NCI-H345 (cell line): ENCODE measurements at regions not wholly inside any gene's neighbourhood (a gene's known extent, or its start where the extent isn't known, plus 50 kb on each side); places are given as distances from the start of the nearest gene placed in this dataset.

Experiments
- DNase-seq: peaks from one replicate; lab custom pipeline; 2025; lab: John Stamatoyannopoulos, UW

DNA sequence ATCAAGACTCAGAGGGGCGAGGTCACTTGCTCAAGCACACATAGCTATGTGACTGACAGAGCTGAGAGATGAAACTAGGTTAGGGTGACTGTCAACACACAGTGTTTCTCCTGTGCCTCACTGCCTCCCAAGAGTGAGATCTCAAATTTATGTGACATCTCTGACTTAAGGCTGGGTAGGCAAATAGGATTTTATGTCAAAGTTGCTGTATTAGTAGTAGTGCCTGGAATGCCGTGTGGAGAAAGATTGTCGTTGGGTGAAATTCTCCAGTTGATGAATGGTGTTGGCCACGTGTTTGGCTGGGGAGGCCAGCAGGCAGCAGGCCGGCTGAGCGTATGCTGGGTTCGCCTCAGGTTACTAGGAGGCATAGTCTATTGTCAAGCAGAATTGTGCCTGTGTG lies 148.3 kb upstream of the BMPER start:
- DNase-seq = no peak

DNA sequence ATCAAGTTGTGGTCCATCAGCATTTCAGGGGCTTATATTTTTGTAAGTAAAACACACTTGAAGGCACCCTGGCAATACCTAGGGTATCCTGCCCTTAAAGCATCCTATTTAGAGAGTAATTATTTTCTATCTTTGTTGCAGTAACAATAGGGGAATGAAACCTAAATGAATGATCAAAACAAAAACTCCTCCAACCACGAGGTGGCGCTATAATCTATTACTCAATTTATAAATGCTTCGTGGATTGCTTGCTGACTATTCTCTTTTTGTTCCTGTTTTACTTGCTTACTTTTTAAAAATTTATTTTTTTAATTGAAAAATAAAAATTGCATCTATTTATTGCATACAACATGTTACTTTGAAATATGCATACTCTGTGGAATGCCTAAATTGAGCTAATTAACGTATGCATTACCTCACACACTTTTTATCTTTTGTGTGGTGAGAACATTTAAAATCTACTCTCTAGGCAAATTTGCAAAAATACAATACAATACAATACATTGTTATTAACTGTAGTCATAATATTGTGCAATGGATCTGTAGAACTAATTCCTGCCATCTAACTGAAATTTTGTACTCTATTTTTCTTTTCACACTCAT lies 147.7 kb upstream of the BMPER start:
- peak; percentile 54 for DNase-seq

DNA sequence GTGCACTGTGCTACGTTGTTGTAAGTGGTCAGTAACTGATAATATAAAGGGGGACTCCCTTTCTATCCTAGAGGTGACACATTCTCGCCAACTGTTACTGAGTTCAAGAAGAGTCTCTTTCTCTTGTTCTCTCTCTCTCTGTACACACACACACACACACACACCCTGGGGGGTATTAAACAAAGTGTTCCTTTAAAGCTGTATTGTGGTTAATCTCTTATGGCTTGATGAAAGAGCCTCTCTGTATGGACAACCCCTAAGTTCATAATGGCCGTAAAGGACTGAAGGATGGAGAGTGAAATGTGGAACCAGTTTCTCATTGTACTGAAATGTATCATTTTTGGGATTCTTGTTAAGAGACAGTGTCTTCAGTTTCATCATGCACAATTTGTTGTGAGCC lies 145.2 kb upstream of the BMPER start:
- DNase-seq = no peak

DNA sequence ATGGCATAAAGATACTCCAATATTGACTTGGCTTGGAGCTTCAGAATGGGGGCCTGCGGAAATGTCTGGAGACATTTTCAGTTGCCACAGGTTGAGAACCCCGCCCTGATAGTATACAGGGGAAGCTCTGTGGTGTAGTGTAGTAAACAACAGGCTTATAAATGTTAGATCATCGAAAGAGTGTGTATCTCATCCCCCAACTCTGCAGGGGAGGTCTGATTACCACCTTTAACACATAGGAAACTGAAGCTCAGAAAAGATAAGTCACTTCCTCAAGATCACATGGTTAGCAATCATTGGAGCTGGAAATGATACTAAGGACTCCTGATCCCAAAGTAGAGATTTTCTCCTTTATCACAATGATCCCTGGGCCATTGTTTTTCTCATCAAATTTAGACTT lies 144.5 kb upstream of the BMPER start:
- no peak for DNase-seq

DNA sequence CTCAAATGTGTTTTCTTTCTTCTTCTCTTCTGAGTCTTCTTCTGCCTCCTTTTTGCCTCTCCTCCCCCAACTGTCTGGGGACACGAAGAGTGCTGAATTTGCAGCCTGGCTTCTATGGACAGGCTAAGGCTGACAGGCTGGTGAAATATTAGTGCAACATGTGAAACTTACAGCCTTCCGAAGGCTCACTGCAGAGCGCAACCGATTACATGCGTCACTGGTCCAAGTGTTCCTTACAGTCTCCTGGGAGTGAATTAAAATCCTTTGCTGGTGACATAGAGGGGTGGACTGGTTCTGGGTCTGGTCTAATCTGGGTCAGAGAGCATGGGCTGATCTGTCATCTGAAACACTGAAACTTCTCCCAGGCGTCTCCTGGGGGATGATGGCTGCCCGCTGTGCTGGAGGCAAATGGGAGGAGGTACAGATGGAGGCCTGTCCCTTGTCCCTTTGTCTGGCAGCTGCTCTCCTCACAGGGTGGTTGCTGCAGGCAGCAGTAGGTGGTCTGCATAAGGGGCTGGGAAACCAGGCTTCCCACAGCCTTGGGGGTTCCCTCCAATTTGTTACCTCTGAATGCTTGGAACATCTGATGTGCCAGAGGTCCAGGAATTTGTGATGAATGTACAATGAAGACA lies 143.8 kb upstream of the BMPER start:
- no peak for DNase-seq

DNA sequence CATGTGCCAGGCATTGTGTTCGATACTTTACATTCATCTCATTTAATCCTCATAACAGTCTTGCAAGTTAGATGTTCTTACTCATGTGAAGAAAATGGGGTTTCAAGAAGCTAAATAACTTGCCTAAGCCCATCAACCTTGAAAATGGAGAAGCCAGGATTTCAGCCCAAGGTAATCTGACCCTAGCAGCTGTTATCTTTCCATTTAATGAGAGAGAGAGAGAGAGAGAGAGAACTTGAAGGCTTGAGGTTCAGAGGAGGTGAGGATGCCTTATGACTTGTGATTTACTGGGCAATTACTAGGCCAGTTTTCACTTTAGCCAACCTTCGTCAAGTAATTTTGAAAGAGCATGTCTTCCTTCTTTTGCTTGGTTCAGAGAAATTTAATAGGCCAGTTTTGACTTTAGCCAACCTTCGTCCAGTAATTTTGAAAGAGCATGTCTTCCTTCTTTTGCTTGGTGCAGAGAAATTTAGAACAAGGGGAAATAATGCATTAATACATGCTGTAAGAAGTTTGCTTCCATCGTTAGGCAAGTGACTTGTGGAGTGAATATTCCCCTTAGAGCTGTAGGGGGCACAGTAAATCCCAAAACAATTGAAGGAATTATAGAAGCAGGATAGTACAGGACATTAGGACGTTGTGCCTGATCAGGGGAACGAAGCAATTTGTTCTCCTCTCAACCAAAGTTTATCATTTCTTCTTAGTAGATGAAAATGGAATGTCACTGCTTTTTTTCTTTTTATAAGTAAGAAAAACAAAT lies 143.0 kb upstream of the BMPER start:
- DNase-seq = no peak

DNA sequence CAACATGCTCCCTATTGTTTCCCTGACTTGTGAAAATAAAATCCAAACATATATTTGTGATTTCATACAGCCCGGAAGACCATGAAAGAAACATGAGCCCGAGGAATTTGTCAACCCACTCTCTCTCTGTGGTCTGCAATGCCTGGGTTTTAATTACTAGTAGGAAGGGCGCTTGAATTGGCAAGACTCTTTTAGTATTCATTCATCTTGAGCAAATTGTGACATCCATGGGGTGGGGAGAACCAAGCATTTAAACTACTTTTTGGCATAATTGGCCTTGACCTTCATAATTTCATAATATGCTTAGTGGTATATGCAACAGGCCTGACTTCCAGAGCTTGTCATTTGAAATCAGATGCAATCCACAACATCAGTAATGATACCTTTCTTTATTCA lies 142.4 kb upstream of the BMPER start:
- DNase-seq = no peak

DNA sequence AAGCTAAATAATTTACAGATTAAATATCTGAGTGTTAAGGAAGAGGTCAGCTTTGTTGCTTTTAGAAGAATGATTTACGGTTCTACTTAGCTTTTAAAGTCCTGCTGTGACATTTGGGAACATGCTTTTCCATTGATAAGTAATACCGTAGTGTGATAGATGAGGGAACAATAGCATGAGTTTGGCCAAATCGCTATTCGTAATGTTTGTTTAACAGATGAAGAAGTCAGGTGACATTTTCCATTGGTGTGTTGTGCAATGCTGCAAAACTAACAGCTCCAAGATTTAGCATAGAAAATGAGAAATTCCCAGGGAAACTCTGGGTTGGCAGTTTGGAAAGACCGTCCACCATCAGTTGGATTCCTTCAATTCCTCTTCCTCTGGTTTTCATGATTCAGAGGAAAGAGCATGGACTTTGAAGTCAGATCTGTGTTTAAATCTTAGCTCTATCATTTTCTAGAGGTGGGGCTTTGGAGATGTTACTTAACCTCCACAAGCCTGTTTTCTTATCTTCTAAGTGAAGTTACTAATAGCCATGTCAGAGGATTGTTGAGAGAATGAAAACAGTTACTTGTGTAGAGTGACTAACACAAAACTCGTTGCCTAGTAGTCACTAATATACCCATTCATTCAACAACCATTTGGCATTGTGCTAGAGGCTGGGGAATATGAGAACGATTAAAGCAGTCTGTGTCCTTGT lies 140.4 kb upstream of the BMPER start:
- no peak for DNase-seq

DNA sequence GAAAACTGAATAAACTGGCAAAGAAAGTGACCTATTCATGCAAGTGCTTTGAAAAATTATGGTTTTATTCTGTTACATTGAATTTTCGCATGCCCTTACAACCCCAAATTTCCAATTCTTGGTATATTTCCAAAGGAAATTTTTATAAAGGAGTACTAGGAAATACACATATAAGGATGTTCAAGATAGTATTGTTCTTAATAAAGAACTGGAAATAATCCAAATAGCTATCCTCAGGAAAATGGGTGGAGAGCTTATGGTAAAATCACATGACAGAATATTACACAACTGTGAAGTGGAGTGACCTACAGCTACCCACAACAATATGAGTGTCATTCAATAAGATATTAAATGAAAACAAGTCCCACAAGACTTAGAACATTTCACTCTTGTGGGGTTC lies 138.9 kb upstream of the BMPER start:
- DNase-seq = no peak

DNA sequence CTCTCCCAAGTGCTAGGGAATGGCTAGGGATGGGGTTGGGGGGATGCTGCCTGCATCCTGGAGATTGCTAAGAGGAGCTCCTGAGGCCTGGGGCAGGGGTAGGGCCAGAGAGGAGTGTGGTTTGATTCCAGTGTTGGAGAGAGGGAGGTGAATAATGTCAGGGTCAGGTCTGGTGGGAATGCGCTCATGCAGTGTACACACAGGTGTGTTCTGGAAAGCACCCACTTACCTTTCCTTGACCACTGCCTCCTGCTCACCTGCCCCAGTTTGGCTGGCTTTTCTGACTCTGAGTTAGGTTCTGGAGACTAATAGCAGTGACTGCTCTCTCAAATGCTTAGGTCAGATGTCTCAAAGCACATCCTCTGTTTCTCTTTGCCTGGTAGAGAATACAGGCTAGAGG lies 135.4 kb upstream of the BMPER start:
- no peak for DNase-seq

DNA sequence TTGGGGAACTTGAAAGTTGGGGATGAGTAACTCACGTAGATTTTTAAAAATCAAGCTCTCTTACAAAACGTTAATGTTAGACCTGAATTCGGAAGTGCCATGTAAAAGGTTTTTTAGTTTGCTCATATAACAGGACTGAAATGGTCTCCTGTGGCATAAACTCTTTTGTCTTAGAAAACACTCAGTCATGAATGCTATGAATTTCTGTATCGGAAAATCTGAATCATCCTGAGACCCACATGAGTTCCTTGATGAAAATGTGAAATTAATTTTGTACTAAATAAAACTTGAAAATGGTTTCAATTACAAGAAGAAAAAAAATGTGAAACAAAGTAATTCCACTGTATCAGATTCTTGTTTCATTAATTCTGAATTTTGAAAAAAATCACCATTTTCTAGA lies 134.8 kb upstream of the BMPER start:
- DNase-seq = no peak

DNA sequence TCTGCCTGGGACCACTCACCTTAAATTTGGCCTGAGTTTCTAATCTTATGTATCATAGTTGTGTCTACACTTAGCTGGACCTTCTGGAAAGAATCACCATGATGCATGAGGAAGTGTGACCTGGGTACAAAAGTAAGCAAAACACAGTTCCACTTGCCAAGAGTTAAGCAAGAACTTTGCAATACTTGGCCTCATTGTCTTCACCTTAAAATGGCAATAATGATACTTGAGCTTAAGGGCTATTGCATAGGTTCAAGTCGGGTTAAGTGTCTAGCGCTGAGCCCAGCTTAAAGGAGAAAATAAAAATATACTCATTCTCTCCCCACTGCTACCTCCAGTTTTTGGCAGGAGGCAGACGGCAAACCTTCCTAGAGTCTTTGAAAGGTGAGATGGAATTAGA lies 133.9 kb upstream of the BMPER start:
- DNase-seq = no peak

DNA sequence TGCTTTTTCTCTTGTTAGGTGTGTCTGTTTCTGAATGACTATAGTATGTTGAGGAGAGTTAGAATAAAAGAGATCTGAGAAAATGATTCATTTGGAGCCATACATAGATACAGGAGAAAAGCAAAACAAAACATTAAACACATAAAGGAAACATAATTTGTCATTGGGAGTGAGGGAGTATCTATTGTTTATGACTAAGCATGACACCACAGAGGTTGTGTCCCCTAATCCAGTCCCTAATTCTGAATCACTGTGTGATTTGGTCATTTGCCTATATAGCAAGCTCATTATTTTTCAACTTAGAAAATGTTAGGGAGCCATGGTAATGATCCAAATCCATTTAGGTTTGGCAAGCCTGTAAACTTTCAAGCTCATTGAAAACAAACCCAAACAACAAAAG lies 132.3 kb upstream of the BMPER start:
- DNase-seq = no peak

DNA sequence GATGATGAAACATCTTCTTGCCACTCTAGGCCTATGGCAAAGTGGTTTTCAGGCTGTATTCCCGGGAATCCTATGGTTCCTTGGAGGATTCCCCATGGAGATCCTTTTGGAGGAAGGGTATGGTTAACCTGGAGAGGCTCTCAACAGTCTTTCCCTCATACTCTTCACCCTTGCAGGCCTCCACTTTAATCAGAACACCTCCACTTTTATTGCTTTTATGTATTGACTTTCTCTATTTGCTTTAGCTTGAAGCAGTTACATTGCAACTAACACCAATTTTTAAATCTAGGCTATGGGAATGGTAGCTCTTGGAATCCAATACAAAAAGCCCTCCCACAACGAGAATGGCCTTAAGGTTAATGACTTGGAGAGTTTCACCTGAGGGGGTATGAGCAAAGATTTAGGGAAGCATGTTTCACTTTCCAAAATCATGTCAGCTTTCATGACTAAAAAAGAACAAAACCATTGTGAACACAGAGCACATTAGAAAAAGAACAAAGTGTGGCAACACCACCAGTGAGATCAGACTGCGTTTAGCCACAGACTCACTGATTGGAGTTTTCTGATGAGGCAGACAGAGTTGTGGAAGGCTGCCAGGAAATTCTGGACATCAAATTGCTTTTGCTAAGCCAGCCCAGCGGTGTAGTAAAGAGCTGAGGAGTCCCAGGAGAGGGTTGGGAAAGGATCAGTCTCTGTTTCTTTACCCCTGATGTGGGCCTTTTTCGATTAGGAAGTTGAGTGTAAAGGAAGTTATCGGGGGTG lies 130.4 kb upstream of the BMPER start:
- peak; percentile 6 for DNase-seq

DNA sequence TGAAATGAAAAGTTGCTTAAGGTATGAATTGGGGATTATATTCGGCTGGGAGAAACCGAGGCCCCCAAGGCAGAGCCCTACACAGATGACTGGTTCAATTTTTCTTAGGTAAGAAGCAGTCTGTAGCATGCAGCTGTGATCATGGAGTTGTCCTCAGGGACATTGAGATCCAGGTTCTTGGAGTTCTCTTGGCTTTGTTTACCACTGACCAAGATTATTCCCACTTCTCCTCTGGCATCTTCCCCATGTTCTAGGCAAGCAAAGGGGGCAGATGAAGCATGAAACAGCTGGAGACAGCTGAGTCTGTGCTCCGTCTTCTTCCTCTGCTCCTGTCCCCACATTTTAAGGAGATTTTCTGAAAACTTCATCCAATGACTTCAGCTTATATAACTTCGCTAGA lies 129.5 kb upstream of the BMPER start:
- DNase-seq = no peak

DNA sequence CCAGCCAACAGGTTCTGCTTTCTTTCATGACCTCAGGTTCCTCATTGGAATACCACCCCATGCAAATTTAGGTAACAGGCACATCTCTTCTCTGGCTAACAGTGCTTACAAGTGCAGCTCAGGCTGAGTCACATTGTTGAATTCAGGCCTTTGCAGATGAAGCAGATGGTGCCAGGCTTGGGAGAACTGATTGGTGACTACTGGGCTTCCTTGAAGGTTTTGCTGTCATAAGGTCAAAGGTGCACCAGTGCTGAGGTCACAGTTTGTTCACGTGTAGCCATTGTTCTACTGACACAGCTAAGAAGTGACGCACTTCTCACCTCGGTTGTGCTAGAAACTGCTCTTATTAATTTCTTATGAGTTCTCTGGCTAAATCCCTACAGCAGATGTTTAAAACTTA lies 128.6 kb upstream of the BMPER start:
- no peak for DNase-seq

DNA sequence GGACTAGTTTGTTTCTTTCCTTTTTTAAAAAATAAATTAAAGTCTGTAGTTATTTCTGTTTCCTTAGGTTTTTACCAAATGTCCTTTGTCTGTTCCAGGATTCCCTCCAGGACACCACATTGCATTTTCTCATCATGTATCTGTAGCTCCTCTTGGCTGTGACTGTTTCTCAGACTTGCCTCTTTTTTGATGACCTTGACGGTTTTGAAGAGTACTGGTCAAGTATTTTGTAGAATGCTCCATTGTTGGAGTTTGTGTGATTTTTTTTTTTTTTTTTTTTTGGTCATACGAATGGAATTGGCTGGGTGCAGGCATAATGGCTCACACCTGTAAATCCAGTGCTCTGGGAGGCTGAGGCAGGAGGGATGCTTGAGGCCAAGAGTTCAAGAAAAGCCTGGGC lies 127.1 kb upstream of the BMPER start:
- DNase-seq = no peak

DNA sequence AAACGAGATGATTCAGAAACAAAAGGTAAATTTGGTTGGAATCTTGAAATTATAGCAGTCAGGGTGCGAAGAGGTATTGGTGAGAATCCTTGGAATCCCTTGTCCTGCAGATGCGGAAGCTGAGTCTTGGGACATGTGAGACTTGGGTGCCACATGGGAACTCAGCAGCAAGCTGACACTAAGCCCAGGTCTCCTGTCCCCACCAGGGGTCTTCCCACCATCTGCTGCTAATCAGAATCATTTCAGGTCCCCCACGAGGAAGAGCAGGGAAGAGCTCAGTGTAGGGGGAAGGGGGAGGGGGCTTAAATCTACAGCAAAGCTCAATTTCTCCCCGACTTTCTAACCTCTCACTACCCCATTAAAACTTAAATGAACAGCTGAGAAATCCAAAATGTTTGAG lies 126.1 kb upstream of the BMPER start:
- no peak for DNase-seq

DNA sequence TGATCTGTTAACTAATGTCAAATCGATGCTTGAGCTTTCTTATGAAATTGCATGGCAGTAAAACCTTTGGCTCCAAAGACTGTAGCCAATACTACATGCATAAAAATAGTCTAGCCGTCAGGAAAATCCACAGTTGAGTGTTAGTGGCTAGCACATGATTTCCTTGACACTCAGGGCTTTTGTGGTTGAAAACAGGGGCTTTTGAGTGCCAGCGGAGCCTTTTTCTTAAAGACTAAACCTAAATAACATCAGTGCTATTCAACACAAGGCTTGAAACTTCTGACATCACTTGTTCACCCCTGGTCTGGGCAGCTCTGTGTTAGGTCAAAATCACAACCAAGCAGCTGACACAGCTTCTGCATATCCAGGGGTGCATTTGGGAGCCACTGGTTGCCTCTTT lies 124.2 kb upstream of the BMPER start:
- no peak for DNase-seq

DNA sequence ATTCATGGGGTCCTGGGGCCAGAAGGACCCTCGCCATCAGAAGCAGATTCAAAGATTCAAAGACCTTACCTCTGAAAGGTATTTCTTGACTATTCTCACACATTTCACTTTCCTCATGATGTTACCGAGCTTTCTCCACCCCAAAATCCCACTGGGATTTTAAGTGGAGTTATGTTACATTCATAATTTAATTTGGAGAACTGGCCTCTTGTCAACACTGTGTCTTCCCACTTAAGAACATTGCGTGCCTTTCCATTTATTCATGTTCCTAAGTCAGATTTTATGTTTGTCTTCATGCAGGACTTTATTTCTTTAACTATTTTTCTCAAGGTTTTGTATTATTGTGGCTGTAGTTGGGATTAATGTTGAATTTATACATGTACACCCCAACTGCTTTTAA lies 123.5 kb upstream of the BMPER start:
- no peak for DNase-seq

DNA sequence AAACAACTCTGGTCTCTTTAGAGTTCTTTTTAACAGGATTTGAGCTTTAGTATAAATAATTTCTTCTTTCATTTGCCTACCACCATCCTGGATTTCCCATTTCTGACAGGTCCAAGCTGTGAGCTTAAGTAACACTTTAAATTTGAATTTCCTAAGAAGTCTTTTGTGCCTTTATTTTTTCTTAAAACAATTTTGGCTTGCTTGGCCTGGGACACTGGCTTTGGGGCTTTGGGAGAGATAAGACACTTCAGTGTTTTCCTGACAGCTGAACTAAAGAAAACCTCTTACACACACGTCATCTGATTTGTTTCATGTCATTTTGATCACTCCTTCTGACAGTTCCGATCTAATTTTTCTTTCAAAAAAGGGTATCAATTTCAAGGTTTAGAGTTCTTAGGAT lies 121.3 kb upstream of the BMPER start:
- no peak for DNase-seq

DNA sequence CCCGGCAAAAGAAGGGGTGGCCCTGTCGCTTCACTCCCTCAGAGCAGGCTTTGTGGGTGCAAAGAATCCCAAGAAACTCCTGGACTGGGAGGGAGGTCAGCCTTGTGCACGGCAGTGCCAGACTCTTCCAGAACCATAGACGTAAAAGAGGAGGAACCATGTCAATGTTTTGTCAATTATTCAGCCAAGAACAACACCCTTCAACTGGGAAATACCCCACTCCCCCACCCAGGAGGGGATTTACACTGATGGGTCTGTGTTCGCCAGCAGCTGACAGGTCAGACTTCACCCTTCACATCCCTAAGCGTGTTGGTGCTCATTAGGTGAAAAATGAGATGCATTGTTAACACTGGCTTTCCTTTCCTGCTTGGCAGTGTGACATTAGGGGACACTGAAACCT lies 116.8 kb upstream of the BMPER start:
- no peak for DNase-seq
